Caki2 (cell line): ENCODE measurements at regions not wholly inside any gene's neighbourhood (a gene's known extent, or its start where the extent isn't known, plus 50 kb on each side); places are given as distances from the start of the nearest gene placed in this dataset.

Experiments
- DNase-seq: peaks from one replicate; pipeline ENCODE4 v3.0.0-alpha.2; 2015; ENCODE audit warnings: low read depth
- in situ Hi-C: cut with HindIII; loops from 2 replicates; pipeline ENCODE4 v1.10.0; 2016; ENCODE audit warnings: low sequenced_read_pairs, low pct_unique_long_range_greater_than_20kb, mixed read lengths

GRCh38 chr16:5449901-5450300, 352.3 kb upstream of the EEF2KMT start:
- in situ Hi-C loops, result loop anchor here (10.0 kb wide), 1 partner anchor 45 kb away; no protein-coding TSS in a partner anchor
- no peak for DNase-seq

GRCh38 chr16:5448798-5449197, 351.2 kb upstream of the EEF2KMT start:
- in situ Hi-C loops, result no loop called here
- no peak for DNase-seq

- DNase-seq, result no peak
- in situ Hi-C loops, result no loop called here
These were observed 350.1 kb upstream of the EEF2KMT start for GRCh38 chr16:5447734-5448133.

- DNase-seq, result no peak
- in situ Hi-C loops, result no loop called here
These were observed 349.1 kb upstream of the EEF2KMT start for GRCh38 chr16:5446623-5447240.

DNA sequence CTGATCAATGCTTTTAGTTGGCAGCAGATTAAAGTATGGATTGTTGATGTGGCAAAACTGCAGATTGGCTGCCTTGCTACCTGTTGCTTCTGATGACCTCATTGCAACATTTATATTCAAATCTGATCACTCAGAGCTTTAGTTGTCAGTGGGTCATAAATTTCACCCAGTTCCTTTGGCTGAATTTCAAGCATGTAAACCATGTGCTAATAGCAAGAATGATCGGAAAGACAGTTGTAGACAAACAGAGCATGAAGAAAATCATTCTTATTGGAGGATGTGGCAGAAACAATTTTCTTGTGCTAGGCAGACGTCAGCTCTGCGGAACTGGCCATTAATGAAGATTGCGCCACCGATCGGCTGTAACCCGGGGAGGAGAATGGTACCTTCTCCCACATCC, 346.6 kb upstream of the EEF2KMT start:
- in situ Hi-C loops, result no loop called here
- no peak for DNase-seq

DNA sequence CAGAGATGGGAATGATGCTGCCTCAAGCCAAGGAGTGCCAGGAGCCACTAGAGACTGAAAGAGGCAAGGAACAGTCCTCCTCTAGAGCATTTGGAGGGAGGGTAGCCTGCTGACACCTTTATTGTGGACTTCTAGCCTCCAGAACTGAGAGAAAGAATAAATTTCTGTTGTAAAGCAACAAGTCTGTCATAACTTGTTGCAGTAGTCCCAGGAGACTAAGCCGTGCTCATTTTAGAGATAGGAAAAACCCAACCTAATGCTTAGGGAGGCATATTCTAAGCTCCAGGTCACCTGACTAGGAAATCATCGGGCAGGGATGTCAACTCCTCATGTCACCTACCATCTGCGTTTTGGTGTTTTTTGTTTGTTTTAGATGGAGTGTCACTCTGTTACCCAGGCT, 345.4 kb upstream of the EEF2KMT start:
- in situ Hi-C loops, result no loop called here
- DNase-seq, result no peak

GRCh38 chr16:5442054-5442453, 344.5 kb upstream of the EEF2KMT start:
- DNase-seq, result no peak
- in situ Hi-C loops, result no loop called here

- in situ Hi-C loops, result no loop called here
- peak; percentile 35 for DNase-seq
These were observed 341.0 kb upstream of the EEF2KMT start for GRCh38 chr16:5438591-5438990.

DNA sequence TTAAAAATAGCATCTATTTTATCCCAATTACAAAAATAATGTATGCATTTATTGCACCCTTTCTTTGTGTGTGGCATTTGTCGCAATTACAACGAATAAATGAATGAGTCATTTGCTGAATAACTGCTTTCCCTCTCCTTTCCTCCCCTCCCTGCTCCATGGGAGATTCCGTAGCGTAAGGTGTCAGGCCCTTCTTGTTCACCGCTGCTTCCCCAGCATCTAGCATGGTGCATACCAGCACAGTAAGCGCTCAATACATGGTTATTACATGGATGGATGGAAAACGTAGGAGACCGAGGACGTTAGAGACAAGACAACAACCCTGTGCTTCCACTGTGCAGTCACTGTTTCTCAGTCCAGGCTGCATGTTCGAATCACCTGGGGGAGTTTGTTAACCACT, 336.0 kb upstream of the EEF2KMT start:
- DNase-seq, result no peak
- in situ Hi-C loops, result no loop called here

DNA sequence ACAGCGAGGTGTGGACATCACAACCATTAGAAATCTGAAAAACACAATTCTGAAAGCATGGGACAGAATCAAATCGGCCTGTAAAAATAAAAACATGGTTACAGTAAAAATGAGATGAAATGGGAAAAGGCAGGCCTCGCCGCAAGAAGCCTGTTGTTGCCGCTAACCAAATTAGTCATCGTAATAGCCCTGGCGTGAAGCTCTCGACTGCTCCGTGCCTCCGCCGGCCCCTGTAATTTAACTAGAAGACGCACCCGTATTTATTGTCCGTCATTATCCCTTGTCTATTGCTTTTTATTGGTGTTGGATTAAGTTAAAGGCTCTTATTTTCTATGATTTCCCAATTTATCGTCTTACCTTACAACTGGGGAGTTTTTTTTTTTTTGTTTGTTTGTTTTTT, 334.6 kb upstream of the EEF2KMT start:
- no peak for DNase-seq
- in situ Hi-C loops, result no loop called here

- in situ Hi-C loops, result no loop called here
- no peak for DNase-seq
These were observed 333.0 kb upstream of the EEF2KMT start for GRCh38 chr16:5430598-5430997.

DNA sequence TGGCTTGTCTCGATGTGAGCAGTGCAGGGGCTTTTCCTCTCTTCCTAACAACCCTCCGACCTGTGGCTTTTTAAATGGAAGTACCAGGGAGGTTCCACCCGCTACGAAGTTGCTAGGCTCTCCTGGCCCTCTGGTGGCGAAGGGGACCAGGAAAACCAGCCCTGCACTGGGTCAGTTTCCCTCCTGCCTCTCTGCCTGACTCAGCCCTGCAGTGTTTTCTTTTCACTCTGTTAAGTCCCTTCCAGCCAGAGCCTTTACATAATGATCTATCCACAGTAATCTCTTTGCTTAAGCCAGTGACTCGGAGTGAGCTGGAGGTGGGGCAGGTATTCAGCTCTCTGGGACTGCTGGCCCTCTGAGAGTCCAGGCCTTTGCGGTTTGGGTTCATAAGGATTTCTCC, 331.3 kb upstream of the EEF2KMT start:
- in situ Hi-C loops, result no loop called here
- DNase-seq, result peak; percentile 58

DNA sequence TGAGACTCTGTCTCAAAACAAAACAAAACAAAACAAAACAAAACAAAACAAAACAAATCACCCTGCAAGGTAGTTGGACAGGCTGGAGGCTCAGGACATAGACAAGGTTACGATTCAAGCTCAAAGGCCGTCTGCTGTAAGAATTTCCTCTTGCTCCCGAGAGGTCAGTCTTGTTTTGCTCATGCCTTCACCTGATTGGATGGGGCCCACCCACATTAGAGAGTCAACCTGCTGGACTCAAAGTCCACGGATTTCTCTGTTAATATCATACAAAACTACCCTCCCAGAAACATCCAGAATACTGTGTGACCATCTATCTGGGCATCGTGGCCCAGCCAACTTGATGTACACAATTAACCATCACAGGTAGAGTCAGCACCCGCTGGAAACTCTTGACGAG, 330.0 kb upstream of the EEF2KMT start:
- no peak for DNase-seq
- in situ Hi-C loops, result no loop called here

- no peak for DNase-seq
- in situ Hi-C loops, result no loop called here
These were observed 325.3 kb upstream of the EEF2KMT start for GRCh38 chr16:5422643-5423496.

DNA sequence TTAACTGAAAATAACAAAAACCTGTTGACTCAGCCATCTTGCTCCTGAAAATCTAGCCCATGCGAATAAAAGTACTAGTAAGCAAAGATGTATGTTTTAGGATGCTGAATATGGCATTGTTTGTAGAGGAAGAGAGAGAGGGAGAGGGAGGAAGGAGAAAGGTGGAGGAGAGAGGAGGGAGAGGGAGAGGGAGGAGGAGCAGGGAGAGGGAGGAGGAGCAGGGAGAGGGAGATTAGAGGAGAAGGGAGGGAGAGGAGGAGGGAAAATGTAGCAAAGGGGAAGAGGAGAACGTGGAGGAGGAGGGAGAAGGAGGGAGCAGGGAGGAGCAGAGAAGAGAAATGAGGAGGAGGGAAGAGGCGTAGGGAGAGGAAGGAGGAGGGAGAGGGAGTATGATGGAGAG, 324.5 kb upstream of the EEF2KMT start:
- in situ Hi-C loops, result no loop called here
- no peak for DNase-seq

- DNase-seq, result no peak
- in situ Hi-C loops, result no loop called here
These were observed 318.4 kb upstream of the EEF2KMT start for GRCh38 chr16:5416013-5416412.

- DNase-seq, result no peak
- in situ Hi-C loops, result no loop called here
These were observed 317.5 kb upstream of the EEF2KMT start for GRCh38 chr16:5415123-5415522.

- in situ Hi-C loops, result no loop called here
- peak; percentile 61 for DNase-seq
These were observed 315.1 kb upstream of the EEF2KMT start for GRCh38 chr16:5412731-5413130.

- no peak for DNase-seq
- in situ Hi-C loops, result no loop called here
These were observed 300.6 kb upstream of the EEF2KMT start for GRCh38 chr16:5398203-5398602.

DNA sequence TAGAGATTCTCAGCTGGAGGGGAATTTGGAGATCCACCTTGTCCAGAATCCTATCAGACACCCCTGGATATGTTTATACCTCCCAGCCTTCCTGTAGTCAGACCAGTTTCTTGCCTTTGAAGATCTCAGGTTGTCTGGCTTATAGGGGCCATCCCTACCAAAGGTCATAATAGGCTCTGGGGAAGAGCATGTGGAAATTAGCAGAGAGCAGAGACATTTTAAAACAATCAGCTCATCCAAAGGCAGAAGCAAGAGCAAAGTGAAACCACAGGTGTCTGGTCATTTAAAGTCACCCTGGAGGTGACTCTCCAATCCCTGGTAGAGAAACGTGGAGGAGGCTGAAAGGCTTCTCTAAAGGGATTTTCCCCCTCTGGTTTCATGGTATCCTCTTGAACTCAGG, 299.3 kb upstream of the EEF2KMT start:
- in situ Hi-C loops, result no loop called here
- DNase-seq, result no peak
